HEK293T (cell line): ENCODE measurements at regions not wholly inside any gene's neighbourhood (a gene's known extent, or its start where the extent isn't known, plus 50 kb on each side); places are given as distances from the start of the nearest gene placed in this dataset.

Source experiments
- ELF4 ChIP-seq: fragments of 450-650 bp; IDR thresholded peaks from 2 replicates; pipeline ENCODE4 v1.6.1; 2017; ENCODE audit warnings: antibody characterized with exemption
- FOXA1 ChIP-seq: fragments of 450-650 bp; IDR thresholded peaks from 2 replicates; pipeline ENCODE4 v1.6.1; 2016; ENCODE audit warnings: mild to moderate bottlenecking
- TARDBP ChIP-seq: fragments of 450-650 bp; IDR thresholded peaks from 2 replicates; pipeline ENCODE4 v1.6.1; 2016

GRCh38 chr13:73287831-73288230 is 229.0 kb downstream of the KLF5 start:
- TF ChIP-seq ELF4: no peak
- no peak for TF ChIP-seq FOXA1
- no peak for TF ChIP-seq TARDBP
